Endothelial cell of umbilical vein (primary cell): ENCODE measurements at regions not wholly inside any gene's neighbourhood (a gene's known extent, or its start where the extent isn't known, plus 50 kb on each side); places are given as distances from the start of the nearest gene placed in this dataset.

ENCODE experiments used
- BruUV-seq: library from RNA; stranded (reverse); fragments of 400-500 nt; replicated peaks from 2 replicates; lab custom pipeline; 2021; lab: Mats Ljungman, UMichigan
- CTCF ChIA-PET: fragments of 300-600, 350-600 bp; sonication (Branson Sonifier 250); formaldehyde crosslinking; loops from one replicate; lab custom pipeline; 2021; ENCODE audit warnings: antibody characterized with exemption, inconsistent platforms; lab: Charles Lee
- POLR2A ChIA-PET: fragments of 300-600, 350-600 bp; sonication (Branson Sonifier 250); formaldehyde crosslinking; loops from one replicate; lab custom pipeline; 2021; ENCODE audit warnings: antibody characterized with exemption, inconsistent platforms; lab: Charles Lee
- DNase-seq: peaks from one replicate; pipeline ENCODE4 v3.0.0-alpha.2; 2011; ENCODE audit warnings: low read depth, low spot score
- FAIRE-seq: peaks from 2 replicates; lab custom pipeline; 2011; peaks lifted over from hg19 to GRCh38; lab: Jason Lieb, UNC
- H2AFZ ChIP-seq: 2 replicates; pipeline ENCODE4 v1.6.0; 2012; ENCODE audit warnings: low read depth, low read length, control low read depth, inconsistent platforms
- H3K27ac ChIP-seq: 2 replicates; pipeline ENCODE4 v1.5.1; 2011; ENCODE audit warnings: low read depth, mild to moderate bottlenecking, control low read depth, low read length, moderate library complexity; ENCODE audit not compliant: insufficient read depth
- H3K27me3 ChIP-seq, 2 experiments: 2 replicates each; pipeline versions ENCODE4 v1.6.0 to v1.6.1; 2011; ENCODE audit warnings: low read length in 2 of 2, mixed read lengths in 1 of 2; ENCODE audit not compliant: control insufficient read depth in 2 of 2, insufficient read depth in 2 of 2
- H3K36me3 ChIP-seq, 2 experiments: 2 replicates in 1 of 2; 3 replicates in 1 of 2; pipeline ENCODE4 v1.5.1; 2011; ENCODE audit warnings: low read length in 2 of 2, mild to moderate bottlenecking in 1 of 2, moderate library complexity in 1 of 2; ENCODE audit not compliant: control insufficient read depth in 2 of 2, insufficient read depth in 2 of 2; ENCODE audit errors: extremely low read depth in 1 of 2
- H3K4me1 ChIP-seq: 3 replicates; pipeline ENCODE4 v1.5.1; 2011; ENCODE audit warnings: mild to moderate bottlenecking, low read length; ENCODE audit not compliant: control insufficient read depth, insufficient read depth; ENCODE audit errors: extremely low read depth
- H3K4me2 ChIP-seq: 2 replicates; pipeline ENCODE4 v1.6.1; 2011; ENCODE audit warnings: low read length, control low read depth, mixed read lengths; ENCODE audit not compliant: insufficient read depth
- H3K4me3 ChIP-seq, 3 experiments: fragments of 200-600 bp in 1 of 3; sonication (generic), shearing (Covaris generic) in 1 of 3; replicated peaks in 1 of 3; 2 replicates each; pipeline ENCODE4 v1.5.1; 2011 to 2016; ENCODE audit warnings: control low read depth in 3 of 3, low read length in 3 of 3, mild to moderate bottlenecking in 2 of 3, inconsistent platforms in 1 of 3, low read depth in 1 of 3, moderate library complexity in 1 of 3; ENCODE audit not compliant: insufficient read depth in 1 of 3
- H3K79me2 ChIP-seq: 2 replicates; pipeline ENCODE4 v1.6.0; 2012; ENCODE audit warnings: low read length, inconsistent platforms; ENCODE audit not compliant: control insufficient read depth, insufficient read depth
- H3K9ac ChIP-seq: replicated peaks from 2 replicates; pipeline ENCODE3; 2011; ENCODE audit warnings: low read length, control low read depth; ENCODE audit not compliant: insufficient read depth; ENCODE audit errors: extremely low read depth
- H3K9me1 ChIP-seq: replicated peaks from 3 replicates; pipeline ENCODE4 v1.6.0; 2011; ENCODE audit warnings: mild to moderate bottlenecking, low read length; ENCODE audit not compliant: control insufficient read depth, insufficient read depth; ENCODE audit errors: extremely low read depth
- H3K9me3 ChIP-seq: replicated peaks from 2 replicates; pipeline ENCODE4 v1.5.1; 2012; ENCODE audit warnings: low read length, inconsistent platforms; ENCODE audit not compliant: control insufficient read depth, insufficient read depth
- H4K20me1 ChIP-seq: replicated peaks from 2 replicates; pipeline ENCODE3; 2011; ENCODE audit warnings: mild to moderate bottlenecking, low read length; ENCODE audit not compliant: control insufficient read depth, insufficient read depth; ENCODE audit errors: extremely low read depth
- EZH2 ChIP-seq: IDR thresholded peaks from 2 replicates; pipeline ENCODE4 v1.6.1; 2012; ENCODE audit warnings: borderline replicate concordance, low read depth, mild to moderate bottlenecking, moderate library complexity, low read length, inconsistent platforms; ENCODE audit not compliant: severe bottlenecking
- FOS ChIP-seq: IDR thresholded peaks from 2 replicates; pipeline ENCODE4 v1.6.1; 2011; ENCODE audit warnings: mild to moderate bottlenecking, low read length, moderate library complexity, borderline replicate concordance; ENCODE audit not compliant: insufficient read depth
- GATA2 ChIP-seq: IDR thresholded peaks from 2 replicates; pipeline ENCODE4 v1.7.0; 2011; ENCODE audit warnings: low read depth, mild to moderate bottlenecking, moderate library complexity, mixed read lengths, low read length; ENCODE audit not compliant: insufficient read length, insufficient read depth
- JUN ChIP-seq: IDR thresholded peaks from 2 replicates; pipeline ENCODE4 v1.6.1; 2011; ENCODE audit warnings: borderline replicate concordance, low read depth; ENCODE audit not compliant: insufficient read length, insufficient read depth
- MYC ChIP-seq: IDR thresholded peaks from one replicate; pipeline ENCODE4 v1.6.1; 2011; ENCODE audit warnings: mild to moderate bottlenecking, low read depth, low read length
- POLR2A ChIP-seq: IDR thresholded peaks from 2 replicates; pipeline ENCODE4 v1.6.1; 2012; ENCODE audit warnings: low read depth, mild to moderate bottlenecking, control low read depth, low read length
- POLR2AphosphoS5 ChIP-seq: IDR thresholded peaks from 2 replicates; pipeline ENCODE4 v1.6.1; 2012; ENCODE audit warnings: low read depth, mild to moderate bottlenecking, control low read depth, low read length, moderate library complexity; ENCODE audit not compliant: insufficient read depth
- dilution Hi-C: fragments of 300-500 bp; cut with MboI; formaldehyde crosslinking; loops from one replicate; pipeline ENCODE4 v1.15.0; 2019; ENCODE audit warnings: low sequenced_read_pairs; ENCODE audit not compliant: extremely low pct_ligation_motif_present
- intact Hi-C: fragments of 100-400 bp; cut with micrococcal nuclease; formaldehyde crosslinking; loops from one replicate; pipeline ENCODE4 v1.10.0; 2022
- TF ChIP-seq, protein P1 (sequence below): IDR thresholded peaks from 2 replicates; pipeline ENCODE4 v1.6.1; 2011; ENCODE audit not compliant: insufficient read depth, insufficient read length
- TF ChIP-seq, protein P2 (sequence below), 2 donors: IDR thresholded peaks; 1 replicate in 1 of 2; 2 replicates in 1 of 2; pipeline ENCODE4 v1.5.1; 2011; ENCODE audit warnings: low read length in 2 of 2, mild to moderate bottlenecking in 2 of 2, moderate library complexity in 2 of 2, control low read depth in 1 of 2, inconsistent platforms in 1 of 2, low read depth in 1 of 2; ENCODE audit not compliant: insufficient read depth in 1 of 2; ENCODE audit errors: extremely low read depth in 1 of 2

DNA sequence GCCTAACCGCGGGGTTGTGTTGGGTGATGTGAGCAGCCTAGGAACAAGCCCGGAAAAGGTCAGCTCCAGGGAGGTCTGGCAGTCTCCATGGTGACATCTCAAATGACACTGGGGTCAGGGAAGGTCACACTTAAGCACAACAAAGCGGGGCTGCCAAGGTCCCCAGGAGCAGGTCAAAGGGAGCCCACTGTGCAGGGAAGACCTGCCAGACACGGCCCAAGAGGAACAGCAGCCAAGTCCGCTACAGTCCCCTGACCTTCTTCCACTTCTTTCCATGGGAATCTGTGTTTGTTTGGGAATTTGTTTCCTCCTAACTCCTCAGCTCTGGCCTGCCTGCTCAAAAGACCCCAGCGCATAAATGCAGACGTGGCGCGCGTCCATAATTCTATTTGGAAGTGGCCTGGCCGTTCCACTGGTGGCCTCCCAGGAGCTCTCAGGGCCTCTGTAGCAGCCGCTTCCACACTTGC lies 232.1 kb upstream of the COPS8 start:
- Histone ChIP-seq H3K36me3 (no peaks in the 10 kb centered on the region), H3K79me2 (no peaks in the 10 kb centered on the region), H3K27me3 (no peaks in the 10 kb centered on the region), H3K9ac (no peak overlapping the region), H3K27ac (no peak overlapping the region), H3K4me3 (no peak overlapping the region), H3K4me2 (no peak overlapping the region), H4K20me1 (no peaks in the 10 kb centered on the region), H3K9me3 (no peaks in the 10 kb centered on the region), H3K4me1 (peaks cover 8% of the 10 kb centered on the region), H3K9me1 (no peaks in the 10 kb centered on the region), H2AFZ (no peak overlapping the region)
- intact Hi-C loops (loop anchor here (2.0 kb wide), 1 partner anchor 17 kb away; no protein-coding TSS in a partner anchor), dilution Hi-C loops (no loop called here)
- FAIRE-seq (no peak), DNase-seq (no peak)
- TF ChIP-seq JUN = no peak
- TF ChIP-seq EZH2 = no peak
- no peak for TF ChIP-seq MYC
- TF ChIP-seq, protein P1, sequence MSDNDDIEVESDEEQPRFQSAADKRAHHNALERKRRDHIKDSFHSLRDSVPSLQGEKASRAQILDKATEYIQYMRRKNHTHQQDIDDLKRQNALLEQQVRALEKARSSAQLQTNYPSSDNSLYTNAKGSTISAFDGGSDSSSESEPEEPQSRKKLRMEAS = no peak
- TF ChIP-seq GATA2 = no peak
- no peak for TF ChIP-seq POLR2AphosphoS5
- no peak for TF ChIP-seq FOS
- no peak for TF ChIP-seq POLR2A
- TF ChIP-seq, protein P2, sequence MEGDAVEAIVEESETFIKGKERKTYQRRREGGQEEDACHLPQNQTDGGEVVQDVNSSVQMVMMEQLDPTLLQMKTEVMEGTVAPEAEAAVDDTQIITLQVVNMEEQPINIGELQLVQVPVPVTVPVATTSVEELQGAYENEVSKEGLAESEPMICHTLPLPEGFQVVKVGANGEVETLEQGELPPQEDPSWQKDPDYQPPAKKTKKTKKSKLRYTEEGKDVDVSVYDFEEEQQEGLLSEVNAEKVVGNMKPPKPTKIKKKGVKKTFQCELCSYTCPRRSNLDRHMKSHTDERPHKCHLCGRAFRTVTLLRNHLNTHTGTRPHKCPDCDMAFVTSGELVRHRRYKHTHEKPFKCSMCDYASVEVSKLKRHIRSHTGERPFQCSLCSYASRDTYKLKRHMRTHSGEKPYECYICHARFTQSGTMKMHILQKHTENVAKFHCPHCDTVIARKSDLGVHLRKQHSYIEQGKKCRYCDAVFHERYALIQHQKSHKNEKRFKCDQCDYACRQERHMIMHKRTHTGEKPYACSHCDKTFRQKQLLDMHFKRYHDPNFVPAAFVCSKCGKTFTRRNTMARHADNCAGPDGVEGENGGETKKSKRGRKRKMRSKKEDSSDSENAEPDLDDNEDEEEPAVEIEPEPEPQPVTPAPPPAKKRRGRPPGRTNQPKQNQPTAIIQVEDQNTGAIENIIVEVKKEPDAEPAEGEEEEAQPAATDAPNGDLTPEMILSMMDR (IDR thresholded peaks at IDR 0.05; ENCODE audit: extremely low read depth in 1 of 2, insufficient read depth in 1 of 2, low read depth in 1 of 2, low read length in 2 of 2) = no peak
- POLR2A ChIA-PET = no interaction called here
- CTCF ChIA-PET = interaction anchor here (0.7 kb wide), 1 partner anchor 207 kb away, joined by 3 read pairs; no protein-coding TSS in a partner anchor
- BruUV-seq = no TSS peak
